ENCODE measurements at regions not wholly inside any gene's neighbourhood (a gene's known extent, or its start where the extent isn't known, plus 50 kb on each side); places are given as distances from the start of the nearest gene placed in this dataset.

GRCh38 chr2:196259507-196260481, 88.4 kb upstream of the STK17B start:
- peaks cover 77% of the 10 kb centered on the region for H3K4me1 Mint-ChIP-seq
- ATAC-seq: peak; percentile 82
- peaks cover 15% of the 10 kb centered on the region for H3K36me3 Mint-ChIP-seq (ENCODE audit: low read depth)
- no peaks in the 10 kb centered on the region for H3K27me3 Mint-ChIP-seq
- H3K27ac Mint-ChIP-seq: peak overlapping the region; percentile 98
- H3K9me3 Mint-ChIP-seq: peaks cover 6% of the 10 kb centered on the region
- DNase-seq: peak; percentile 53
- H3K4me3 Mint-ChIP-seq: peak overlapping the region; percentile 85

GRCh38 chr2:196260546-196260945, 89.2 kb upstream of the STK17B start:
- H3K9me3 Mint-ChIP-seq: peaks cover 6% of the 10 kb centered on the region
- H3K27ac Mint-ChIP-seq: peak overlapping the region; percentile 98
- ATAC-seq (peak; percentile 18), DNase-seq (no peak)
- H3K4me3 Mint-ChIP-seq: peak overlapping the region; percentile 85
- H3K27me3 Mint-ChIP-seq: no peaks in the 10 kb centered on the region
- peaks cover 17% of the 10 kb centered on the region for H3K36me3 Mint-ChIP-seq (ENCODE audit: low read depth)
- peaks cover 82% of the 10 kb centered on the region for H3K4me1 Mint-ChIP-seq

- Mint-ChIP-seq H3K4me1 (peaks cover 87% of the 10 kb centered on the region), H3K4me3 (peak overlapping the region; percentile 82)
- no peak for ATAC-seq
Observed at GRCh38 chr2:196262606-196263005, 91.2 kb upstream of the STK17B start.

GRCh38 chr2:196263181-196263747, 91.9 kb upstream of the STK17B start:
- H3K36me3 Mint-ChIP-seq (ENCODE audit: low read depth): peaks cover 15% of the 10 kb centered on the region

More at GRCh38 chr2:196262606-196263005, 91.2 kb upstream of the STK17B start:
- H3K27me3 Mint-ChIP-seq: no peaks in the 10 kb centered on the region
- H3K9me3 Mint-ChIP-seq: peaks cover 3% of the 10 kb centered on the region
- peaks cover 15% of the 10 kb centered on the region for H3K36me3 Mint-ChIP-seq (ENCODE audit: low read depth)
- no peak for DNase-seq
- peak overlapping the region; percentile 95 for H3K27ac Mint-ChIP-seq

GRCh38 chr2:196266351-196266750, 95.0 kb upstream of the STK17B start:
- no peak for DNase-seq
- Mint-ChIP-seq H3K4me1 (peaks cover 85% of the 10 kb centered on the region), H3K9me3 (no peaks in the 10 kb centered on the region), H3K27me3 (no peaks in the 10 kb centered on the region), H3K36me3 (ENCODE audit: low read depth) (peaks cover 15% of the 10 kb centered on the region), H3K27ac (no peak overlapping the region), H3K4me3 (no peak overlapping the region)
- ATAC-seq: no peak

More at GRCh38 chr2:196263181-196263747, 91.9 kb upstream of the STK17B start:
- peaks cover 88% of the 10 kb centered on the region for H3K4me1 Mint-ChIP-seq
- DNase-seq (no peak), ATAC-seq (peak; percentile 60)
- H3K27ac Mint-ChIP-seq: peak overlapping the region; percentile 95
- no peaks in the 10 kb centered on the region for H3K27me3 Mint-ChIP-seq
- H3K4me3 Mint-ChIP-seq: peak overlapping the region; percentile 82
- no peaks in the 10 kb centered on the region for H3K9me3 Mint-ChIP-seq

- H3K9me3 Mint-ChIP-seq: no peaks in the 10 kb centered on the region
- H3K36me3 Mint-ChIP-seq (ENCODE audit: low read depth): peaks cover 15% of the 10 kb centered on the region
- H3K27me3 Mint-ChIP-seq: no peaks in the 10 kb centered on the region
- no peak for ATAC-seq
- DNase-seq: no peak
- H3K4me1 Mint-ChIP-seq: peaks cover 86% of the 10 kb centered on the region
- H3K4me3 Mint-ChIP-seq: no peak overlapping the region
- H3K27ac Mint-ChIP-seq: peak overlapping the region; percentile 69
Observed at GRCh38 chr2:196266855-196267254, 95.5 kb upstream of the STK17B start.

GRCh38 chr2:196268025-196268424, 96.6 kb upstream of the STK17B start:
- Mint-ChIP-seq H3K36me3 (ENCODE audit: low read depth) (peaks cover 10% of the 10 kb centered on the region), H3K27ac (peak overlapping the region; percentile 83), H3K27me3 (no peaks in the 10 kb centered on the region), H3K4me1 (peaks cover 76% of the 10 kb centered on the region), H3K9me3 (no peaks in the 10 kb centered on the region), H3K4me3 (peak overlapping the region; percentile 58)
- ATAC-seq (peak; percentile 42), DNase-seq (no peak)

GRCh38 chr2:196268538-196269338, 97.4 kb upstream of the STK17B start:
- DNase-seq: no peak
- Mint-ChIP-seq H3K4me3 (peak overlapping the region; percentile 58), H3K36me3 (ENCODE audit: low read depth) (peaks cover 6% of the 10 kb centered on the region), H3K27ac (peak overlapping the region; percentile 83), H3K27me3 (no peaks in the 10 kb centered on the region), H3K9me3 (no peaks in the 10 kb centered on the region), H3K4me1 (peaks cover 71% of the 10 kb centered on the region)
- ATAC-seq: peak; percentile 64

- H3K27ac Mint-ChIP-seq: no peak overlapping the region
- H3K27me3 Mint-ChIP-seq: no peaks in the 10 kb centered on the region
- H3K4me3 Mint-ChIP-seq: no peak overlapping the region
- H3K36me3 Mint-ChIP-seq (ENCODE audit: low read depth): no peaks in the 10 kb centered on the region
- H3K9me3 Mint-ChIP-seq: no peaks in the 10 kb centered on the region
- ATAC-seq (no peak), DNase-seq (no peak)
- peaks cover 76% of the 10 kb centered on the region for H3K4me1 Mint-ChIP-seq
Observed at GRCh38 chr2:196271795-196272194, 100.4 kb upstream of the STK17B start.

GRCh38 chr2:196274387-196274809, 103.0 kb upstream of the STK17B start:
- Mint-ChIP-seq H3K27me3 (no peaks in the 10 kb centered on the region), H3K36me3 (ENCODE audit: low read depth) (peaks cover 4% of the 10 kb centered on the region), H3K4me1 (peaks cover 73% of the 10 kb centered on the region), H3K27ac (peak overlapping the region; percentile 96), H3K9me3 (peaks cover 7% of the 10 kb centered on the region), H3K4me3 (no peak overlapping the region)
- DNase-seq: no peak
- ATAC-seq: no peak

- Mint-ChIP-seq H3K27ac (peak overlapping the region; percentile 96), H3K4me3 (peak overlapping the region; percentile 68), H3K9me3 (peaks cover 7% of the 10 kb centered on the region), H3K4me1 (peaks cover 68% of the 10 kb centered on the region), H3K36me3 (ENCODE audit: low read depth) (peaks cover 4% of the 10 kb centered on the region), H3K27me3 (no peaks in the 10 kb centered on the region)
- DNase-seq (no peak), ATAC-seq (peak; percentile 78)
Observed at GRCh38 chr2:196275646-196276352, 104.4 kb upstream of the STK17B start.

- Mint-ChIP-seq H3K27me3 (no peaks in the 10 kb centered on the region), H3K9me3 (peaks cover 7% of the 10 kb centered on the region), H3K4me3 (peak overlapping the region; percentile 68), H3K4me1 (peaks cover 64% of the 10 kb centered on the region), H3K36me3 (ENCODE audit: low read depth) (peaks cover 4% of the 10 kb centered on the region), H3K27ac (peak overlapping the region; percentile 96)
- DNase-seq: no peak
- no peak for ATAC-seq
Observed at GRCh38 chr2:196276421-196276820, 105.0 kb upstream of the STK17B start.

GRCh38 chr2:196277002-196277401, 105.6 kb upstream of the STK17B start:
- H3K36me3 Mint-ChIP-seq (ENCODE audit: low read depth): peaks cover 4% of the 10 kb centered on the region
- H3K9me3 Mint-ChIP-seq: peaks cover 7% of the 10 kb centered on the region
- H3K4me3 Mint-ChIP-seq: peak overlapping the region; percentile 68
- no peak for ATAC-seq
- H3K4me1 Mint-ChIP-seq: peaks cover 60% of the 10 kb centered on the region
- no peaks in the 10 kb centered on the region for H3K27me3 Mint-ChIP-seq
- DNase-seq: no peak
- peak overlapping the region; percentile 96 for H3K27ac Mint-ChIP-seq

GRCh38 chr2:196278491-196278911, 107.1 kb upstream of the STK17B start:
- DNase-seq (peak; percentile 48), ATAC-seq (peak; percentile 67)
- H3K27ac Mint-ChIP-seq: peak overlapping the region; percentile 81
- H3K4me3 Mint-ChIP-seq: peak overlapping the region; percentile 3
- peaks cover 15% of the 10 kb centered on the region for H3K9me3 Mint-ChIP-seq
- H3K36me3 Mint-ChIP-seq (ENCODE audit: low read depth): peaks cover 8% of the 10 kb centered on the region
- no peaks in the 10 kb centered on the region for H3K27me3 Mint-ChIP-seq
- peaks cover 65% of the 10 kb centered on the region for H3K4me1 Mint-ChIP-seq
